ENCODE measurements at regions not wholly inside any gene's neighbourhood (a gene's known extent, or its start where the extent isn't known, plus 50 kb on each side); places are given as distances from the start of the nearest gene placed in this dataset.

DNA sequence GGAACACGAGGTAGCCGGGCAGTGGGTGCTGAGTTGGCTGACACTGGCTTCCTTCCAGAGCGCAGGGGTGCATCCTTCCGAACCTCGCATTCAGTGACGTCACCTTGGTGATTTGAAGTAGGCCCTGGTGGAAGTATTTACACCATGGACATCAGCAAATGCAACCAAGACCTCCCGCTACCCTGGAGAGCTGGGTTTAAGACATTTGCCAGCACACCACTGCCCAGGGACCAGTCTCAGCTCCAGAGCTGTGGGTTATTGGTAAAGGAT lies 106.4 kb upstream of the GPR26 start:
- no peaks in the 10 kb centered on the region for H3K36me3 ChIP-seq
- H3K9me3 ChIP-seq, result no peaks in the 10 kb centered on the region
- H3K4me3 ChIP-seq, result no peak overlapping the region
- H3K27me3 ChIP-seq, result no peaks in the 10 kb centered on the region
- TF ChIP-seq, protein P1, sequence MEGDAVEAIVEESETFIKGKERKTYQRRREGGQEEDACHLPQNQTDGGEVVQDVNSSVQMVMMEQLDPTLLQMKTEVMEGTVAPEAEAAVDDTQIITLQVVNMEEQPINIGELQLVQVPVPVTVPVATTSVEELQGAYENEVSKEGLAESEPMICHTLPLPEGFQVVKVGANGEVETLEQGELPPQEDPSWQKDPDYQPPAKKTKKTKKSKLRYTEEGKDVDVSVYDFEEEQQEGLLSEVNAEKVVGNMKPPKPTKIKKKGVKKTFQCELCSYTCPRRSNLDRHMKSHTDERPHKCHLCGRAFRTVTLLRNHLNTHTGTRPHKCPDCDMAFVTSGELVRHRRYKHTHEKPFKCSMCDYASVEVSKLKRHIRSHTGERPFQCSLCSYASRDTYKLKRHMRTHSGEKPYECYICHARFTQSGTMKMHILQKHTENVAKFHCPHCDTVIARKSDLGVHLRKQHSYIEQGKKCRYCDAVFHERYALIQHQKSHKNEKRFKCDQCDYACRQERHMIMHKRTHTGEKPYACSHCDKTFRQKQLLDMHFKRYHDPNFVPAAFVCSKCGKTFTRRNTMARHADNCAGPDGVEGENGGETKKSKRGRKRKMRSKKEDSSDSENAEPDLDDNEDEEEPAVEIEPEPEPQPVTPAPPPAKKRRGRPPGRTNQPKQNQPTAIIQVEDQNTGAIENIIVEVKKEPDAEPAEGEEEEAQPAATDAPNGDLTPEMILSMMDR (IDR thresholded peaks at IDR 0.05), result no peak
- no peak for DNase-seq (ENCODE audit: low spot score)
- no peaks in the 10 kb centered on the region for H3K4me1 ChIP-seq
- H3K27ac ChIP-seq, result no peak overlapping the region

DNA sequence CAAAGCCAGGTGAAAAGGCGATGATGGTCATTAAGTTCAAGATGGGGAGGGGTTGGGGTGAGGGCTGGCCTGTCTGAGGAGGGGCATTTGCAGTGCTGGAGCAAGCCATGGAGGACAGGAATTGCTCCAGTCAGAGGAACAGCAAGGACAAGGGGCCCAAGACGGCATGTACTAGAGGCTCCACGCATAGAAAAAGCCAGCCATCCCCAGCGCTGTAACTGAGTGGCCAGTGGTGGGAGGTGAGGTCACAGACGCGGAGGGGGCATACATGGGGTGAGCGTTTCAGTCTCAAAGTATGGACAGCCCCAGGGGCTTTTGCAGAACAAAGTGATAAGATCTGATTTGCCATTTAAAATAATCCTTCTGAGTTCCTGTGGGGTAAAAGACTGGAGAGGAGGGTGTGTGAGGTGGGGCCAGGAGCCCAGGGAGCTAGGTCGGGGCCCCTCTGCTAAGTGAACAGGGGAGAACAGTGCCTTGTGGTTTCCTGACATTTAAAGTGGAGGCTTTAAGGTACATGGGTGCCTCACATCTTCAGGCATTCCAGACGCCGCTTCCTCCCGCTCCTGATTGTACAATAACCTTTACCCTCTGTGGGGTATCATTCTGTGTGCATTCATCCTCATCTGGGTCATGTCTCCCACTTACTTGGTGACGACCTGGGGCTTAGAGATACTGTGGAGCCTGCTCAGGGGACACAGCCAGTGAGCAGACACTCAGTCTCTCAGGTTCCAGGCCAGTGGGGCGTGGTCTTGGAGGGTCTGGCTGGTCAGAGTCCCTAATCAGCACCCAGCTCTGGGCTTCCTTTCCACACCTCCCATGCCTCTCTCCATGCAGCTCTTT lies 105.6 kb upstream of the GPR26 start:
- Histone ChIP-seq H3K27ac (no peak overlapping the region), H3K36me3 (no peaks in the 10 kb centered on the region), H3K9me3 (no peaks in the 10 kb centered on the region), H3K4me3 (no peak overlapping the region), H3K4me1 (no peaks in the 10 kb centered on the region), H3K27me3 (no peaks in the 10 kb centered on the region)
- no peak for DNase-seq (ENCODE audit: low spot score)
- TF ChIP-seq, protein P1 (IDR thresholded peaks at IDR 0.05), result no peak

DNA sequence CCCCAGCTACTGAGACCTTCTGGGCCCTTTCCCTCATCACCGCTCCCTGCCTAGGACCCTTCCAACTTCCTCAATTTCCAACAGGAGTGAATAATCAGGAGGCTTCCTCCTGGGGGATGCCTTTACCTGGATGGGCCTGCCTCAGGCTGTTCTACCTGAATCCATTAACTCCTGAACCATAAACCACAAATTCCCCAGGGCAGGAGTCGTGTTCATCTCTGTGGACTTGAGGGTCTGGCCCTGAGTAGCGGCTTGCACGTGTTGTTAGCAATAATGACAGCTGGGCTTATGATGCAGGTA lies 105.1 kb upstream of the GPR26 start:
- Histone ChIP-seq H3K36me3 (no peaks in the 10 kb centered on the region), H3K4me3 (no peak overlapping the region), H3K27me3 (no peaks in the 10 kb centered on the region), H3K27ac (no peak overlapping the region), H3K9me3 (no peaks in the 10 kb centered on the region), H3K4me1 (no peaks in the 10 kb centered on the region)
- TF ChIP-seq, protein P1 (IDR thresholded peaks at IDR 0.05), result no peak
- DNase-seq (ENCODE audit: low spot score), result no peak

DNA sequence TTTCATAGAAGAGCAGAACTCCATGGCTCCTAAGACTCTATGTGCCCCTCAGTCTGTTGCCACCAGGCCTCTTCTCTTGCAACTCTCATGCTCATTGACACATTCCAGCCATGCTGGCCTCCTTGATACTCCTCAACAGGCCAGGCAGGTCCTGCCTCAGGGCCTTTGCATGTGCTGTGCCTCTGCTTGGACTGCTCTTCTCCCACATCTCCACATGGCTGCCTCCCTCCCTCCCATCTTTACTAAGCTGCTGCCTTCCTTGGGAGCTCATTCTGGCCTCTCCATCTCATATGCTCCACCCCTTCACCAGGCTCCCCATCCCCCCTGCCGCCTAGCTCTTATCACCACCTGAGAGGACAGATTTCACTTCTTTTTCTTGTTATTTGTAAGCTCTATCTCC lies 103.8 kb upstream of the GPR26 start:
- H3K4me3 ChIP-seq, result no peak overlapping the region
- no peak for DNase-seq (ENCODE audit: low spot score)
- TF ChIP-seq, protein P1 (IDR thresholded peaks at IDR 0.05), result no peak
- no peaks in the 10 kb centered on the region for H3K36me3 ChIP-seq
- no peaks in the 10 kb centered on the region for H3K27me3 ChIP-seq
- no peaks in the 10 kb centered on the region for H3K4me1 ChIP-seq
- no peak overlapping the region for H3K27ac ChIP-seq
- no peaks in the 10 kb centered on the region for H3K9me3 ChIP-seq

DNA sequence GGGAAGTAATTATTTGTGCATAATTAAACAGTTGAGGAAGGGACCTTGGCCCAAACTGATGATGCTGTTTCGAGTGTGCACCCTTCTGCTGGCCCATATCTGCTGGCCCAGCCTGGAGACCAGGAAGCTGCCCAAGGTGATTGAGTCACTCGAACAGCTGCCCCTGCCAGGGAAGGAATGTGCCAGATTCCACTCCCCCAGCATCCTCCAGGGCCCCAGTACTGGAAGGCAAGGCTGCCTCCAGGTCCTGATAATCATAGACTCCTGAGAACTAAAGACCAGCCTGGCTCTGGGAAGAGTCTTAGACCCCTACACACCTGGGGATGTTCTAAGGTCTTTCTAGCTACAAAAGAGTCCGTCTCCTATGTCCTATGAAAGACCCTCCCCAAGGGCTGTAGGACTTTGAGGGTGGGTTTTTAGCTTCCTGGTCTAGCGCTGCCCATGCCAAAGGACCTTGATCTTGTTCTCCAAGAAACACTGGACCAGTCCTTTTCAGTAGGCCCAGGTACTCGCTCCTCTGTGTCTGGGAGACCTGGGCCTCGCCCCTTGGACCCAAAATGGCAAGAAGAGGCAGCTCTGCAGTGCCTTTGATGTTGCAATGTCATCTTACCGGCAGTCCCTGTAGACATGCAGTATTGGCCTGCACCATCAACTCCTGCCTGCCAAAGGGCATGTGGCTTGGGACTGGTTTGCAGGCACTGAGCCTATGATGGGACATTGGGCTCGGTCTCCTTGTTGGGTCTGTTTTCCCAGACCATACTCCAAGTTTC lies 103.2 kb upstream of the GPR26 start:
- DNase-seq (ENCODE audit: low spot score), result no peak
- no peaks in the 10 kb centered on the region for H3K4me1 ChIP-seq
- TF ChIP-seq, protein P1 (IDR thresholded peaks at IDR 0.05), result no peak
- H3K9me3 ChIP-seq, result no peaks in the 10 kb centered on the region
- H3K36me3 ChIP-seq, result no peaks in the 10 kb centered on the region
- no peaks in the 10 kb centered on the region for H3K27me3 ChIP-seq
- H3K27ac ChIP-seq, result no peak overlapping the region
- H3K4me3 ChIP-seq, result no peak overlapping the region

DNA sequence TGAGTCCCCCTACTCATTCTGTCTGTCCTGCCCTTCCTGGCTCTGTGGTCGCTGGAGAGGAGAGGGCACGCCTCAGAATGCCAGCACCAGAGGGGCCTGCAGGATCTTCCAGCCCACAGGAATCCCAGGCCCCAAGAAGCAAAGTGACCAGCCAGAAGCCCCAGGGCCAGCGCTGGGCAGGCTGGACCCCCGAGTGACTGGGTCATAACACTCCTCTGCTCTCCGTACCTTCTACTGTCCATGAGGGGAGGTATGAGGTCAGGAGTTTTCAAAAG lies 102.6 kb upstream of the GPR26 start:
- Histone ChIP-seq H3K27me3 (no peaks in the 10 kb centered on the region), H3K4me3 (no peak overlapping the region), H3K27ac (no peak overlapping the region), H3K9me3 (no peaks in the 10 kb centered on the region), H3K36me3 (no peaks in the 10 kb centered on the region), H3K4me1 (no peaks in the 10 kb centered on the region)
- DNase-seq (ENCODE audit: low spot score), result no peak
- TF ChIP-seq, protein P1 (IDR thresholded peaks at IDR 0.05), result no peak

All from right atrium auricular region (tissue), 2 donors.